ENCODE measurements at regions not wholly inside any gene's neighbourhood (a gene's known extent, or its start where the extent isn't known, plus 50 kb on each side); places are given as distances from the start of the nearest gene placed in this dataset.
"Not testable (repeated sequence)": the region's sequence is repeated elsewhere in the genome, so short reads cannot be mapped to it uniquely, and the experiment has no call there.

DNA sequence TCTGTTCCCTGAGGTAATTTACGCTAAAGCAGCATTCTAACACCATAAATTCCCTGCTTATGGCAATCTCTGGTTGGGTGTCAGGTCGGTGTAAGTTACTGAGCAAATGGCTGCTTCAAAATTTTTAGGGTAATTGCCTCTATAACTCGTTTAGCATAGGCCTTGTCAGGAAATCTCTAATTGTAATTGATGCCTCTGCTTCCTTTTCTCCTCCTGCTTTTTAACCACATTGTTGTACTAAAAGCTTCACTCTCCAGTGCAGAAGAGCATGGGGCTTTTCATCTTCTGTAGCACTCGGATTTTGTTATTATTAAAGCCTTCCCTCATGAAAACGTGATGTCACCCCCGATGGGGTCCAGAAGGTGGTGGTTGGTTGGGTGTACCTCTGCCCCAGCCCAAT, 141.6 kb upstream of the NBPF11 start:
- Mint-ChIP-seq H3K36me3 (ENCODE audit: insufficient read depth) (no peaks in the 10 kb centered on the region), H3K9me3 (no peaks in the 10 kb centered on the region), H3K27ac (ENCODE audit: low read depth) (no peak overlapping the region), H3K27me3 (peaks cover 10% of the 10 kb centered on the region), H3K4me3 (no peak overlapping the region), H3K4me1 (no peaks in the 10 kb centered on the region)
- no peak for DNase-seq (ENCODE audit: low spot score in 2 of 2)
- no peak for ATAC-seq (replicated peaks; ENCODE audit: extremely low read depth, poor library complexity, severe bottlenecking)

GRCh38 chr1:148292915-148293314, 140.8 kb upstream of the NBPF11 start:
- Mint-ChIP-seq H3K9me3 (no peaks in the 10 kb centered on the region), H3K4me3 (no peak overlapping the region), H3K27ac (ENCODE audit: low read depth) (no peak overlapping the region), H3K36me3 (ENCODE audit: insufficient read depth) (no peaks in the 10 kb centered on the region), H3K4me1 (no peaks in the 10 kb centered on the region), H3K27me3 (peaks cover 14% of the 10 kb centered on the region)
- no peak for DNase-seq (ENCODE audit: low spot score in 2 of 2)
- ATAC-seq (replicated peaks; ENCODE audit: extremely low read depth, poor library complexity, severe bottlenecking), result no peak

- ATAC-seq (replicated peaks; ENCODE audit: extremely low read depth, poor library complexity, severe bottlenecking) (no peak), DNase-seq (ENCODE audit: low spot score in 2 of 2) (no peak)
- peaks cover 32% of the 10 kb centered on the region for H3K27me3 Mint-ChIP-seq
- H3K27ac Mint-ChIP-seq (ENCODE audit: low read depth), result no peak overlapping the region
- no peak overlapping the region for H3K4me3 Mint-ChIP-seq
- H3K36me3 Mint-ChIP-seq (ENCODE audit: insufficient read depth), result no peaks in the 10 kb centered on the region
- H3K4me1 Mint-ChIP-seq, result no peaks in the 10 kb centered on the region
- no peaks in the 10 kb centered on the region for H3K9me3 Mint-ChIP-seq
Measured at GRCh38 chr1:148290881-148291280, 138.8 kb upstream of the NBPF11 start.

GRCh38 chr1:148289647-148290046, 137.6 kb upstream of the NBPF11 start:
- ATAC-seq (replicated peaks; ENCODE audit: extremely low read depth, poor library complexity, severe bottlenecking) (no peak), DNase-seq (ENCODE audit: low spot score in 2 of 2) (no peak)
- Mint-ChIP-seq H3K4me1 (no peaks in the 10 kb centered on the region), H3K9me3 (no peaks in the 10 kb centered on the region), H3K4me3 (no peak overlapping the region), H3K27ac (ENCODE audit: low read depth) (no peak overlapping the region), H3K36me3 (ENCODE audit: insufficient read depth) (no peaks in the 10 kb centered on the region), H3K27me3 (peaks cover 26% of the 10 kb centered on the region)

GRCh38 chr1:148285946-148286345, 133.9 kb upstream of the NBPF11 start:
- DNase-seq (ENCODE audit: low spot score in 2 of 2); H3K9me3 Mint-ChIP-seq; ATAC-seq (replicated peaks; ENCODE audit: extremely low read depth, poor library complexity, severe bottlenecking); H3K36me3 Mint-ChIP-seq (ENCODE audit: insufficient read depth); H3K27ac Mint-ChIP-seq (ENCODE audit: low read depth); H3K4me3 Mint-ChIP-seq; H3K4me1 Mint-ChIP-seq: not testable (repeated sequence)
- H3K27me3 Mint-ChIP-seq, result peaks cover 26% of the 10 kb centered on the region

- Mint-ChIP-seq H3K27me3 (peaks cover 38% of the 10 kb centered on the region), H3K36me3 (ENCODE audit: insufficient read depth) (peaks cover 16% of the 10 kb centered on the region), H3K4me1 (peaks cover 12% of the 10 kb centered on the region), H3K4me3 (peak overlapping the region; percentile 80)
- not testable (repeated sequence) for H3K9me3 Mint-ChIP-seq; H3K27ac Mint-ChIP-seq (ENCODE audit: low read depth); DNase-seq (ENCODE audit: low spot score in 2 of 2)
- peak; percentile 94 for ATAC-seq (replicated peaks; ENCODE audit: extremely low read depth, poor library complexity, severe bottlenecking)
Measured at GRCh38 chr1:148280831-148281572, 128.9 kb upstream of the NBPF11 start.

GRCh38 chr1:148279002-148279542, 127.0 kb upstream of the NBPF11 start:
- ATAC-seq (replicated peaks; ENCODE audit: extremely low read depth, poor library complexity, severe bottlenecking); DNase-seq (ENCODE audit: low spot score in 2 of 2); H3K9me3 Mint-ChIP-seq; H3K27ac Mint-ChIP-seq (ENCODE audit: low read depth): not testable (repeated sequence)
- Mint-ChIP-seq H3K4me3 (peak overlapping the region; percentile 80), H3K4me1 (peaks cover 12% of the 10 kb centered on the region), H3K36me3 (ENCODE audit: insufficient read depth) (peaks cover 16% of the 10 kb centered on the region), H3K27me3 (peaks cover 54% of the 10 kb centered on the region)

- not testable (repeated sequence) for H3K9me3 Mint-ChIP-seq; DNase-seq (ENCODE audit: low spot score in 2 of 2); ATAC-seq (replicated peaks; ENCODE audit: extremely low read depth, poor library complexity, severe bottlenecking); H3K4me3 Mint-ChIP-seq; H3K27ac Mint-ChIP-seq (ENCODE audit: low read depth)
- Mint-ChIP-seq H3K4me1 (peaks cover 12% of the 10 kb centered on the region), H3K27me3 (peaks cover 66% of the 10 kb centered on the region), H3K36me3 (ENCODE audit: insufficient read depth) (peaks cover 16% of the 10 kb centered on the region)
Measured at GRCh38 chr1:148277865-148278279, 125.8 kb upstream of the NBPF11 start.

GRCh38 chr1:148267066-148267465, 115.0 kb upstream of the NBPF11 start:
- H3K4me3 Mint-ChIP-seq; H3K27me3 Mint-ChIP-seq; H3K27ac Mint-ChIP-seq (ENCODE audit: low read depth); DNase-seq (ENCODE audit: low spot score in 2 of 2); H3K36me3 Mint-ChIP-seq (ENCODE audit: insufficient read depth); ATAC-seq (replicated peaks; ENCODE audit: extremely low read depth, poor library complexity, severe bottlenecking); H3K9me3 Mint-ChIP-seq: not testable (repeated sequence)
- H3K4me1 Mint-ChIP-seq, result peaks cover 13% of the 10 kb centered on the region

- Mint-ChIP-seq H3K27me3 (no peaks in the 10 kb centered on the region), H3K4me3 (peak overlapping the region; percentile 88), H3K36me3 (ENCODE audit: insufficient read depth) (peaks cover 9% of the 10 kb centered on the region), H3K4me1 (peaks cover 13% of the 10 kb centered on the region), H3K9me3 (no peaks in the 10 kb centered on the region), H3K27ac (ENCODE audit: low read depth) (peak overlapping the region; percentile 89)
- DNase-seq (ENCODE audit: low spot score in 2 of 2) (no peak), ATAC-seq (replicated peaks; ENCODE audit: extremely low read depth, poor library complexity, severe bottlenecking) (no peak)
Measured at GRCh38 chr1:148264374-148265276, 112.5 kb upstream of the NBPF11 start.

- Mint-ChIP-seq H3K27ac (ENCODE audit: low read depth) (peak overlapping the region; percentile 89), H3K9me3 (no peaks in the 10 kb centered on the region), H3K36me3 (ENCODE audit: insufficient read depth) (peaks cover 9% of the 10 kb centered on the region), H3K4me3 (peak overlapping the region; percentile 88), H3K4me1 (peaks cover 13% of the 10 kb centered on the region), H3K27me3 (no peaks in the 10 kb centered on the region)
- no peak for DNase-seq (ENCODE audit: low spot score in 2 of 2)
- no peak for ATAC-seq (replicated peaks; ENCODE audit: extremely low read depth, poor library complexity, severe bottlenecking)
Measured at GRCh38 chr1:148263906-148264255, 111.8 kb upstream of the NBPF11 start.

GRCh38 chr1:148263128-148263905, 111.2 kb upstream of the NBPF11 start:
- Mint-ChIP-seq H3K27ac (ENCODE audit: low read depth) (peak overlapping the region; percentile 89), H3K4me1 (peaks cover 13% of the 10 kb centered on the region), H3K4me3 (peak overlapping the region; percentile 88), H3K9me3 (no peaks in the 10 kb centered on the region), H3K36me3 (ENCODE audit: insufficient read depth) (peaks cover 9% of the 10 kb centered on the region), H3K27me3 (no peaks in the 10 kb centered on the region)
- DNase-seq (ENCODE audit: low spot score in 2 of 2) (peak; percentile 25 to 26), ATAC-seq (replicated peaks; ENCODE audit: extremely low read depth, poor library complexity, severe bottlenecking) (peak; percentile 85)

Measured in central memory CD8-positive, alpha-beta T cell (primary cell).